Type B pancreatic cell (in vitro differentiated cells): ENCODE measurements at regions not wholly inside any gene's neighbourhood (a gene's known extent, or its start where the extent isn't known, plus 50 kb on each side); places are given as distances from the start of the nearest gene placed in this dataset.

Source experiments
- DNase-seq: peaks from one replicate; pipeline ENCODE4 v3.0.0; 2021; ENCODE audit warnings: mixed read lengths; ENCODE audit not compliant: unreplicated experiment; ENCODE audit errors: extremely low spot score
- H3K27ac Mint-ChIP-seq: 2 replicates; pipeline ENCODE4 v1.8.0; 2021; ENCODE audit warnings: mild to moderate bottlenecking, mixed read lengths
- H3K27me3 Mint-ChIP-seq: 2 replicates; pipeline ENCODE4 v1.8.0; 2021; ENCODE audit warnings: mixed read lengths
- H3K36me3 Mint-ChIP-seq: 2 replicates; pipeline ENCODE4 v1.8.0; 2021; ENCODE audit warnings: mixed read lengths
- H3K4me1 Mint-ChIP-seq: one replicate; pipeline ENCODE4 v1.8.0; 2021; ENCODE audit warnings: mixed read lengths; ENCODE audit not compliant: unreplicated experiment
- H3K4me3 Mint-ChIP-seq: 2 replicates; pipeline ENCODE4 v1.8.0; 2021; ENCODE audit warnings: mild to moderate bottlenecking, mixed read lengths
- H3K9me3 Mint-ChIP-seq: 2 replicates; pipeline ENCODE4 v1.8.0; 2021; ENCODE audit warnings: mixed read lengths
- TF ChIP-seq, protein P1 (sequence below): fragments of 200-600 bp; sonication (generic); conservative IDR thresholded peaks from 2 replicates; pipeline ENCODE4 v1.5.0; 2021; ENCODE audit warnings: antibody characterized with exemption, mild to moderate bottlenecking

DNA sequence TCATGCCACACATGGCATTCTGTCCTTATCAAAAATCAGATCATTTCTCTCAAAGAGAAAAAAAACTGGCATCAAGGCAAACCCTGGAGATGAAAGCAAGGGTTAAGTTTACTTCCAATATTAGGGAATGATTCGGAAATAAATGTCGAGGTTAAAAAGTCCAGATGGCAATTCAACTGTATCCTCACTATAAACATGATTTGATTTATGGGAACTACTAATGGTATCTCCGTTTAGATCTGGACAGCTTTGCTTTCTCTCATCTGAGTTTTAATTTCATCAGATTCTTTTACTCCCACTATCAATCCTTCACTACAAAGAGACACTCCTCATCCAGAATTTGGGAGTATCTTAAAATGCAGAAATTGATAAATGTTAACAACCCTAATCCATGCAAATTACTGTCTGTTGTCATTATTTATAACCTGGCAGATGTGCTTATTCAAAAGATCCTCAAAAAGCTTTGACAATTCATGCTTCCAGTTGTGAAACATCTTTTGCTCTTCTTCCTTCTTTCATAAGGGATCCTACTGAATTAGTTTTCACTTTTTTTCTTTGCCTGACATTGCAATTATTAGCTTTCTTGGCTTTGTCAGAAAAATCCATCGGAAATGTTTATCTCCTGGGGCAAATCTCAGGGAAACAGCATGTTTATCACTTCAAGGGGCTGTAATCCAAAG, 903.2 kb downstream of the MCTP2 start:
- DNase-seq: no peak
- H3K27ac Mint-ChIP-seq: peak overlapping the region; percentile 8

GRCh38 chr15:95138604-95139270, 907.4 kb downstream of the MCTP2 start:
- Mint-ChIP-seq H3K36me3 (no peaks in the 10 kb centered on the region), H3K27me3 (no peaks in the 10 kb centered on the region), H3K4me1 (peaks cover 15% of the 10 kb centered on the region), H3K9me3 (peaks cover 3% of the 10 kb centered on the region), H3K4me3 (no peak overlapping the region), H3K27ac (no peak overlapping the region)
- no peak for DNase-seq
- TF ChIP-seq, protein P1, sequence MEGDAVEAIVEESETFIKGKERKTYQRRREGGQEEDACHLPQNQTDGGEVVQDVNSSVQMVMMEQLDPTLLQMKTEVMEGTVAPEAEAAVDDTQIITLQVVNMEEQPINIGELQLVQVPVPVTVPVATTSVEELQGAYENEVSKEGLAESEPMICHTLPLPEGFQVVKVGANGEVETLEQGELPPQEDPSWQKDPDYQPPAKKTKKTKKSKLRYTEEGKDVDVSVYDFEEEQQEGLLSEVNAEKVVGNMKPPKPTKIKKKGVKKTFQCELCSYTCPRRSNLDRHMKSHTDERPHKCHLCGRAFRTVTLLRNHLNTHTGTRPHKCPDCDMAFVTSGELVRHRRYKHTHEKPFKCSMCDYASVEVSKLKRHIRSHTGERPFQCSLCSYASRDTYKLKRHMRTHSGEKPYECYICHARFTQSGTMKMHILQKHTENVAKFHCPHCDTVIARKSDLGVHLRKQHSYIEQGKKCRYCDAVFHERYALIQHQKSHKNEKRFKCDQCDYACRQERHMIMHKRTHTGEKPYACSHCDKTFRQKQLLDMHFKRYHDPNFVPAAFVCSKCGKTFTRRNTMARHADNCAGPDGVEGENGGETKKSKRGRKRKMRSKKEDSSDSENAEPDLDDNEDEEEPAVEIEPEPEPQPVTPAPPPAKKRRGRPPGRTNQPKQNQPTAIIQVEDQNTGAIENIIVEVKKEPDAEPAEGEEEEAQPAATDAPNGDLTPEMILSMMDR: no peak

More for the DNA sequence above, 903.2 kb downstream of the MCTP2 start:
- TF ChIP-seq, protein P1: no peak
- Mint-ChIP-seq H3K4me3 (peak overlapping the region; percentile 26), H3K36me3 (no peaks in the 10 kb centered on the region), H3K9me3 (peaks cover 3% of the 10 kb centered on the region), H3K27me3 (no peaks in the 10 kb centered on the region), H3K4me1 (peaks cover 34% of the 10 kb centered on the region)

DNA sequence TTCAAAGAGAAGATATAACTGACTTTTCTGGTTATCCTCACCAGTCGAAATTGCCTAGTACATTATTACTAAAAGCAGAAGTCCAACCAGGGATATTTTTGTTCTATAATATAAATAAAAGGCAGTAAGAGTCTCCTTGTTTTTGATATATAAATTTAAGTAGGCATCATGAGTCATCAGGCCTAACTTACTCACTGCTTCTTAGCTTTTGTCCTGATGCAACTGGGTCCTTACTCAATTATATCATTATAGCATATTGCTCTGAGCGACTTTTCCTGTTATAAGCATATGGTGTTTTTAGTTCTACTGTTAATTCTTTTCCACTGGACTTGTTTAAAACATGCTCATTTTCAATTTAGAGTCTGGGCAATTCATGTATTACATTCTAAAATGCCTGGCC, 910.1 kb downstream of the MCTP2 start:
- H3K27ac Mint-ChIP-seq: no peak overlapping the region
- H3K9me3 Mint-ChIP-seq: no peaks in the 10 kb centered on the region

GRCh38 chr15:95142531-95142930, 911.2 kb downstream of the MCTP2 start:
- TF ChIP-seq, protein P1: no peak
- Mint-ChIP-seq H3K4me1 (peaks cover 3% of the 10 kb centered on the region), H3K9me3 (no peaks in the 10 kb centered on the region), H3K4me3 (no peak overlapping the region), H3K27me3 (no peaks in the 10 kb centered on the region), H3K27ac (no peak overlapping the region), H3K36me3 (no peaks in the 10 kb centered on the region)
- DNase-seq: no peak

More for the DNA sequence above, 910.1 kb downstream of the MCTP2 start:
- no peak for DNase-seq
- Mint-ChIP-seq H3K27me3 (no peaks in the 10 kb centered on the region), H3K4me1 (peaks cover 3% of the 10 kb centered on the region), H3K36me3 (no peaks in the 10 kb centered on the region), H3K4me3 (no peak overlapping the region)
- TF ChIP-seq, protein P1: no peak

DNA sequence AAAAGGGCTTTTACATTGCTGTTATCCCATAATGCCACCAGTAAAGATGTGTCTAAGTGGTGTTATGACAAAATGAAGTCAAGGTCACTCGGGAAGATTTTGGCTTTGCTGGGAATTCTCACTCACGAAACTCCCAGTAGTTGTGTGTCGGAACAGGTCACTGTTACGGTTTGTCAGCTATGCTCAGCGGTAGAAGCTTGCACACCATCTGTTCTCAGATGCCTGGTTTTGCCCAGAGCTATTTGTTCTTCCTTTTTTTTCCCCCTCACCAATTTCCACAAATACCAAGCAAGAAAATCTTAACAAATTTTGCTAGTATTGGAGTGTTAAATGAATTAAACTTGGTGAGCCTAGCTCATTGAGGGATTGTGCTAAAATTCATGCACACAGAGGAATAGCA, 915.1 kb downstream of the MCTP2 start:
- TF ChIP-seq, protein P1: no peak
- H3K4me1 Mint-ChIP-seq: no peaks in the 10 kb centered on the region
- H3K9me3 Mint-ChIP-seq: no peaks in the 10 kb centered on the region
- H3K27ac Mint-ChIP-seq: no peak overlapping the region
- DNase-seq: no peak
- no peak overlapping the region for H3K4me3 Mint-ChIP-seq
- no peaks in the 10 kb centered on the region for H3K36me3 Mint-ChIP-seq
- no peaks in the 10 kb centered on the region for H3K27me3 Mint-ChIP-seq
